ENCODE measurements at regions not wholly inside any gene's neighbourhood (a gene's known extent, or its start where the extent isn't known, plus 50 kb on each side); places are given as distances from the start of the nearest gene placed in this dataset.

DNA sequence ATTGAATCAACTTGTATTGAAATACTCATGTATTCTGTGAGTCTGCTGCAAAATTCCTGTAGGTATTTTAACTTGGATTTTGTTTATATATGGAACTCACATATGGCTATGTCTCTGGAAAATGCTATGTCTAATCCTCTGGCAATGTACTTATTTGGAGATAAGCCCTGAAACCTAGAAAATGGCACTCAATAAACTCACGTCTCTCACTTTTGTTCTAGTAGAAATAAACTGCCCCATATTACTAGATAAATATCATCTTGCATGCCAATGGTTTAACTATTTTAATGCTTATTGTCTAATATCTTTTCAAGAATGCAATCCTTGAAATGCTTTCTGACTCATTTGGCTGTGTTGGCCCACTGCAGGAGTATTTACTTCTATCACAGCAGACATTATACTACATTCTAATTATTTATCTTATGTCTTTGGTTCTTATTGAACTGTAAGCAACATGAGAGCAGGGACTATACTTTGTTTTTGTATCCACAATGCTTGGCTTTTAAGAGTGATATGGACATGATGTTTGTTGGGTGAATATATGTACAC, 292.2 kb upstream of the RSPO3 start:
- no peaks in the 10 kb centered on the region for H3K36me3 ChIP-seq (ENCODE audit: control insufficient read depth, insufficient read depth, low read length)
- H3K9me3 ChIP-seq (ENCODE audit: control insufficient read depth, low read depth, low read length): no peaks in the 10 kb centered on the region
- no CpG with 5 or more reads among the region's 1 CpG for WGBS (ENCODE audit: insufficient coverage, low lambda C conversion rate)
- no peak overlapping the region for H3K4me3 ChIP-seq (ENCODE audit: low read length)
- H3K27me3 ChIP-seq (ENCODE audit: control insufficient read depth, insufficient read depth, low read length): no peaks in the 10 kb centered on the region
- H3K4me1 ChIP-seq (ENCODE audit: control insufficient read depth, insufficient read depth, low read length): no peaks in the 10 kb centered on the region
- no peak overlapping the region for H3K27ac ChIP-seq (ENCODE audit: low read length)
- DNase-seq: no peak

- no peak overlapping the region for H3K27ac ChIP-seq (ENCODE audit: low read length)
- no peaks in the 10 kb centered on the region for H3K27me3 ChIP-seq (ENCODE audit: control insufficient read depth, insufficient read depth, low read length)
- H3K4me1 ChIP-seq (ENCODE audit: control insufficient read depth, insufficient read depth, low read length): no peaks in the 10 kb centered on the region
- 78% methylated on average over 5 of the region's 5 CpGs for WGBS (ENCODE audit: insufficient coverage, low lambda C conversion rate)
- no peak overlapping the region for H3K4me3 ChIP-seq (ENCODE audit: low read length)
- H3K9me3 ChIP-seq (ENCODE audit: control insufficient read depth, low read depth, low read length): no peaks in the 10 kb centered on the region
- no peaks in the 10 kb centered on the region for H3K36me3 ChIP-seq (ENCODE audit: control insufficient read depth, insufficient read depth, low read length)
- DNase-seq: no peak
Measured at GRCh38 chr6:126831461-126831860, 287.0 kb upstream of the RSPO3 start.

- Histone ChIP-seq H3K36me3 (ENCODE audit: control insufficient read depth, insufficient read depth, low read length) (no peaks in the 10 kb centered on the region), H3K27me3 (ENCODE audit: control insufficient read depth, insufficient read depth, low read length) (no peaks in the 10 kb centered on the region)
- WGBS (ENCODE audit: insufficient coverage, low lambda C conversion rate): 40% methylated on average over 1 of the region's 1 CpG
Measured at GRCh38 chr6:126842769-126843168, 275.7 kb upstream of the RSPO3 start.

GRCh38 chr6:126848119-126848518, 270.4 kb upstream of the RSPO3 start:
- no peaks in the 10 kb centered on the region for H3K4me1 ChIP-seq (ENCODE audit: control insufficient read depth, insufficient read depth, low read length)
- no peaks in the 10 kb centered on the region for H3K27me3 ChIP-seq (ENCODE audit: control insufficient read depth, insufficient read depth, low read length)
- H3K9me3 ChIP-seq (ENCODE audit: control insufficient read depth, low read depth, low read length): no peaks in the 10 kb centered on the region
- H3K4me3 ChIP-seq (ENCODE audit: low read length): no peak overlapping the region
- H3K36me3 ChIP-seq (ENCODE audit: control insufficient read depth, insufficient read depth, low read length): no peaks in the 10 kb centered on the region
- H3K27ac ChIP-seq (ENCODE audit: low read length): no peak overlapping the region
- no peak for DNase-seq

More at GRCh38 chr6:126842769-126843168, 275.7 kb upstream of the RSPO3 start:
- Histone ChIP-seq H3K9me3 (ENCODE audit: control insufficient read depth, low read depth, low read length) (no peaks in the 10 kb centered on the region), H3K27ac (ENCODE audit: low read length) (no peak overlapping the region), H3K4me1 (ENCODE audit: control insufficient read depth, insufficient read depth, low read length) (no peaks in the 10 kb centered on the region), H3K4me3 (ENCODE audit: low read length) (no peak overlapping the region)
- DNase-seq: no peak

- H3K4me3 ChIP-seq (ENCODE audit: low read length): no peak overlapping the region
- H3K27ac ChIP-seq (ENCODE audit: low read length): no peak overlapping the region
- H3K4me1 ChIP-seq (ENCODE audit: control insufficient read depth, insufficient read depth, low read length): no peaks in the 10 kb centered on the region
- 60% methylated on average over 1 of the region's 3 CpGs for WGBS (ENCODE audit: insufficient coverage, low lambda C conversion rate)
- no peaks in the 10 kb centered on the region for H3K9me3 ChIP-seq (ENCODE audit: control insufficient read depth, low read depth, low read length)
- H3K36me3 ChIP-seq (ENCODE audit: control insufficient read depth, insufficient read depth, low read length): no peaks in the 10 kb centered on the region
- no peaks in the 10 kb centered on the region for H3K27me3 ChIP-seq (ENCODE audit: control insufficient read depth, insufficient read depth, low read length)
- DNase-seq: no peak
Measured at GRCh38 chr6:126867641-126868040, 250.8 kb upstream of the RSPO3 start.

DNA sequence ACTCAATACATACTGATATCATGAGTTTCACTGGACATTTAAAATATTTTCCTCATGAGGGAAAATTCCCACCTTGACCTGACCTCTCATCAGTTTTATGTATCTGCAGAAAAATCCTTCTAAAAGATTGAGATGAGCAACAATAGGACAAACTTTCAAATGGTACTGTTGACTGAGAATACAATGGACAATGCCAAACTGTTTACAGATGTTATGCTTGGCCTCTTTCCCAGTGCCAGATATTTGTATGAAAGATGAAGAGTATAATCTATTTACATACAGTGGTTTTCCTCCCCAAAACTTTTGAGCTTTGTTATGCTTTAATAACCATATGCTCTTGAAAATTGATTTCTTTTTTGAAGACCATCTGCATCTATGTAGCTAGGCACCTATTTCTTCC, 245.1 kb upstream of the RSPO3 start:
- Histone ChIP-seq H3K4me3 (ENCODE audit: low read length) (no peak overlapping the region), H3K27me3 (ENCODE audit: control insufficient read depth, insufficient read depth, low read length) (no peaks in the 10 kb centered on the region), H3K36me3 (ENCODE audit: control insufficient read depth, insufficient read depth, low read length) (no peaks in the 10 kb centered on the region)

DNA sequence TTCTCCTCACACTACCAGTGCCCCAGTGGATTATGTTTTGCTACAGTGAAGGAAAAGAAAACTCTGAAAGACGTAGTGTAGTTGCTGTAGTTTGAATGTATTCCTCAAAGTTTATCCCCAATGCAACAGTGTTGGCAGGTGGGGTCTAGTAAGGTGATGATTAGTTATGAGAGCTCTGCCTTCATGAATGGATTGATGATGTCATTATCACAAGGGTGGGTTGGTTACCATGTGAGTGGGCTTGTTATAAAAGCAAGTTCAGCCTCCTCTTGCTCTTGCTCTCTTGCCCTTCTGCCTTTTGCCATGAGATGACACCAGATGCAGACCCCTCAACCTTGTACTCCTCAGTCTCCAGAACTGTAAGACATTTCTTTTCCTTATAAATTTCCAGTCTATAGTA, 244.7 kb upstream of the RSPO3 start:
- no peak overlapping the region for H3K27ac ChIP-seq (ENCODE audit: low read length)
- H3K4me1 ChIP-seq (ENCODE audit: control insufficient read depth, insufficient read depth, low read length): no peaks in the 10 kb centered on the region
- WGBS (ENCODE audit: insufficient coverage, low lambda C conversion rate): no CpG with 5 or more reads among the region's 1 CpG
- no peaks in the 10 kb centered on the region for H3K27me3 ChIP-seq (ENCODE audit: control insufficient read depth, insufficient read depth, low read length)
- no peaks in the 10 kb centered on the region for H3K9me3 ChIP-seq (ENCODE audit: control insufficient read depth, low read depth, low read length)
- no peak overlapping the region for H3K4me3 ChIP-seq (ENCODE audit: low read length)
- no peak for DNase-seq
- no peaks in the 10 kb centered on the region for H3K36me3 ChIP-seq (ENCODE audit: control insufficient read depth, insufficient read depth, low read length)

More for the DNA sequence above, 245.1 kb upstream of the RSPO3 start:
- Histone ChIP-seq H3K4me1 (ENCODE audit: control insufficient read depth, insufficient read depth, low read length) (no peaks in the 10 kb centered on the region), H3K9me3 (ENCODE audit: control insufficient read depth, low read depth, low read length) (no peaks in the 10 kb centered on the region), H3K27ac (ENCODE audit: low read length) (no peak overlapping the region)
- DNase-seq: no peak

GRCh38 chr6:126876446-126876845, 242.0 kb upstream of the RSPO3 start:
- H3K4me3 ChIP-seq (ENCODE audit: low read length): no peak overlapping the region

DNA sequence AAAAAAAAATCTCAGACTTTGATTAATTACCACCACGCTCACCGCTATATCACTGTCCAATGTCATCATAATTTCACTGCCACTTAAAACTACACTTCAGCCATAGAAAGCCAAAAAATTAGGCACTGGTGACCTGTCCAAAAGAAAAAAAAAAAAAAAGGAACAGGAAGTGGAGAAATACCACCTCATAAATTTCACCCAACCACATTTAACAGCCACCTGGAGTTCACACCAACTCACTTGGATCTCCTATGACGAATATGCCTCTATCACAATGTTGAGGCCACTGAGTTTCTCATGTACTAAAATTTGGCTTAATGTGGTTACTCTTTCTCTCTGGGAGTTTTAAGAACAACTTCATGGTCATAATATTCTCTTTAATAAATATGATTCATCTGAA, 237.5 kb upstream of the RSPO3 start:
- no peak for DNase-seq
- 100% methylated on average over 1 of the region's 3 CpGs for WGBS (ENCODE audit: insufficient coverage, low lambda C conversion rate)
- H3K27me3 ChIP-seq (ENCODE audit: control insufficient read depth, insufficient read depth, low read length): no peaks in the 10 kb centered on the region
- H3K36me3 ChIP-seq (ENCODE audit: control insufficient read depth, insufficient read depth, low read length): no peaks in the 10 kb centered on the region
- H3K4me3 ChIP-seq (ENCODE audit: low read length): no peak overlapping the region
- no peak overlapping the region for H3K27ac ChIP-seq (ENCODE audit: low read length)
- no peaks in the 10 kb centered on the region for H3K4me1 ChIP-seq (ENCODE audit: control insufficient read depth, insufficient read depth, low read length)
- H3K9me3 ChIP-seq (ENCODE audit: control insufficient read depth, low read depth, low read length): no peaks in the 10 kb centered on the region

More at GRCh38 chr6:126876446-126876845, 242.0 kb upstream of the RSPO3 start:
- 57% methylated on average over 1 of the region's 1 CpG for whole genome bisulfite sequencing (ENCODE audit: insufficient coverage, low lambda C conversion rate)
- H3K27ac ChIP-seq (ENCODE audit: low read length): no peak overlapping the region
- DNase-seq: no peak
- no peaks in the 10 kb centered on the region for H3K36me3 ChIP-seq (ENCODE audit: control insufficient read depth, insufficient read depth, low read length)
- H3K4me1 ChIP-seq (ENCODE audit: control insufficient read depth, insufficient read depth, low read length): no peaks in the 10 kb centered on the region
- H3K27me3 ChIP-seq (ENCODE audit: control insufficient read depth, insufficient read depth, low read length): no peaks in the 10 kb centered on the region
- H3K9me3 ChIP-seq (ENCODE audit: control insufficient read depth, low read depth, low read length): no peaks in the 10 kb centered on the region

DNA sequence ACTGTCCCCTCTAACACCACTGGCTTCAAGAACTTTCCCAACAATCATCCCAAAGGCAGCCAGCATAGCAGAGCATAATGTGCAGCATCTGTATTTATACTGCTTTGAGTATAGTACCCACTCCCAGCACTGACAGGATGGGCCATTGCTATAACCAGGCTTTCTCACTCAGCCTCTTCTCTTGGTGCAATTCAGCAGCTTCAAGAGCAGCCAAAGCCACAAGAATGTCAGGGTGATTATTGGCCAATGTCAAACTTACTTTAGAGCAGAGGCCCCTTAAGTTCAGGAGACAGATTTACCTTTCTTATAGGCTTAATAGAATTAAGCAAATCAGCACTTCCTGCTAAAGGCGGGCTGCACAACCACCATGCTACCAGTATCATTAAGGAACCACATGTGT, 232.4 kb upstream of the RSPO3 start:
- no peak overlapping the region for H3K27ac ChIP-seq (ENCODE audit: low read length)
- H3K9me3 ChIP-seq (ENCODE audit: control insufficient read depth, low read depth, low read length): no peaks in the 10 kb centered on the region
- no peaks in the 10 kb centered on the region for H3K36me3 ChIP-seq (ENCODE audit: control insufficient read depth, insufficient read depth, low read length)
- no peaks in the 10 kb centered on the region for H3K27me3 ChIP-seq (ENCODE audit: control insufficient read depth, insufficient read depth, low read length)
- 80% methylated on average over 1 of the region's 1 CpG for WGBS (ENCODE audit: insufficient coverage, low lambda C conversion rate)
- no peak for DNase-seq
- no peaks in the 10 kb centered on the region for H3K4me1 ChIP-seq (ENCODE audit: control insufficient read depth, insufficient read depth, low read length)
- no peak overlapping the region for H3K4me3 ChIP-seq (ENCODE audit: low read length)

Measured in large intestine (tissue), 3 donors.